Osteoblast (primary cell): ENCODE measurements at regions not wholly inside any gene's neighbourhood (a gene's known extent, or its start where the extent isn't known, plus 50 kb on each side); places are given as distances from the start of the nearest gene placed in this dataset.

Experiments used
- DNase-seq: peaks from one replicate; pipeline ENCODE4 v3.0.0; 2011; ENCODE audit warnings: low spot score, mixed read lengths; ENCODE audit not compliant: insufficient read length; ENCODE audit errors: missing footprints
- H2AFZ ChIP-seq: 2 replicates; pipeline ENCODE4 v1.6.0; 2011; ENCODE audit warnings: mild to moderate bottlenecking, low read length
- H3K27ac ChIP-seq: 2 replicates; pipeline ENCODE4 v1.5.1; 2011; ENCODE audit warnings: mild to moderate bottlenecking, low read depth, low read length, moderate library complexity
- H3K27me3 ChIP-seq: 2 replicates; pipeline ENCODE4 v1.6.0; 2012; ENCODE audit warnings: mild to moderate bottlenecking, control low read depth, inconsistent platforms, low read length, moderate library complexity; ENCODE audit not compliant: insufficient read depth
- H3K36me3 ChIP-seq: 2 replicates; pipeline ENCODE4 v1.5.1; 2011; ENCODE audit warnings: mild to moderate bottlenecking, low read length, control low read depth, moderate library complexity; ENCODE audit not compliant: insufficient read depth
- H3K4me1 ChIP-seq: 2 replicates; pipeline ENCODE4 v1.5.1; 2011; ENCODE audit warnings: mild to moderate bottlenecking, low read length, control low read depth, moderate library complexity; ENCODE audit not compliant: insufficient read depth
- H3K4me2 ChIP-seq: 2 replicates; pipeline ENCODE4 v1.6.0; 2011; ENCODE audit warnings: mild to moderate bottlenecking, low read length; ENCODE audit not compliant: insufficient read depth
- H3K4me3 ChIP-seq: fragments of 200-600 bp; sonication (generic); 3 replicates; pipeline ENCODE4 v1.5.1; 2012; ENCODE audit warnings: mild to moderate bottlenecking, low read length, inconsistent platforms; ENCODE audit not compliant: insufficient read depth
- H3K79me2 ChIP-seq: 2 replicates; pipeline ENCODE4 v1.6.0; 2012; ENCODE audit warnings: mild to moderate bottlenecking, low read length, control low read depth, inconsistent platforms; ENCODE audit not compliant: insufficient read depth
- H3K9me3 ChIP-seq: 2 replicates; pipeline ENCODE4 v1.5.1; 2011; ENCODE audit warnings: low read depth, low read length, control low read depth
- H4K20me1 ChIP-seq: 2 replicates; pipeline ENCODE4 v1.6.0; 2012; ENCODE audit warnings: mild to moderate bottlenecking, low read length, control low read depth; ENCODE audit not compliant: insufficient read depth
- TF ChIP-seq, protein P1 (sequence below): IDR thresholded peaks from 2 replicates; pipeline ENCODE4 v1.5.1; 2011; ENCODE audit warnings: mild to moderate bottlenecking, low read depth, low read length, moderate library complexity; ENCODE audit errors: extremely low read depth

DNA sequence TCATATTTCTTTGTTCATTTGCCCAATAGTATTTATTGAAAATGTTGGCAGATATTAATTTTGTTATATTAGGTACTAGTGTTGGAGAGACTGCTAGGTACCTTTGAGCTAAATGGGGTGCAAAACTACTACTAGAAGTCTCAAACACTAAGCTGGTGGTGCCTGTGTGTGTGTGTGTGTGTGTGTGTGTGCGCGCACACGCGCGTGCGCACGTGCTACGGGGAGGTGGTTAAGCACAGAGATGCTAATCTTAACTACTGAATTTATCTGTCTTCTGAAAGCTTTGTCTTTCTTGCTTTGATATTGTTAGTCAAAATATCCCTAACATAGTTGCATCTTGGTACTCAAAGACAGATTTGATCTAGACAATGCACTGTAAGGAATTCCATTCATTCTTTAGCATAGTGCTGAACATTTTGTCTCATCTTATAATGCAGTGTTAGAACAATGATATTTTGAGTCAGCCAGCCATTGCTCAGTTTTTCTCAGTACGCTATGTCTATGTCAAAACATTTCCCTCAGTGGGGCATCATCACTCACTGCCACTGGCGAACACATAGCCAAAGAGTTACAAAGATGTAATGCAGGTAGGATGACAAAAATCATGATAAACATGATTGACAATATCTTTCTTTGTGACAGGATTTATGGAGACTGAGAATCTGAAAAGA, 396.0 kb upstream of the RGPD4 start:
- Histone ChIP-seq H2AFZ (no peak overlapping the region), H3K36me3 (no peaks in the 10 kb centered on the region), H3K79me2 (no peaks in the 10 kb centered on the region)

DNA sequence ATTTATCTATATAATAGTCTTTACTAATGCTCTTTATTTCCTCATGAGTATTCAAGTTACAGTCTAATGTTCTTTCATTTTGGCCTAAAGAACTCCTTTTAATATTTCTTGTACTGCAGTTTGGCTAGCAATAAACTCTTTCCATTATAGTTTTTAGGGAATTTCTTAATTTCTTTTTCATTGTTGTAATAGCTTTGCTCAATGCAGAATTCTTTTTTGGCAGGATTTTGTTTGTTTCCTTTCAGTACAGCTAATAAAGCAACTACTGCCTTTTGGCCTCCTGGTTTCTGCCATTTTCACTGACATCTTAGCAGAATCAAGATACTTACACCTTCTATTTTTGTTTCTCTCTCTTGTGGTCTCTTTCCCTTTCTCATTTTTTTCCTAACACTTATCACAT, 390.4 kb upstream of the RGPD4 start:
- H2AFZ ChIP-seq, result no peak overlapping the region
- H3K4me3 ChIP-seq, result no peak overlapping the region
- no peaks in the 10 kb centered on the region for H3K27me3 ChIP-seq
- no peaks in the 10 kb centered on the region for H3K9me3 ChIP-seq
- no peak overlapping the region for H3K27ac ChIP-seq
- H3K4me2 ChIP-seq, result no peak overlapping the region
- no peaks in the 10 kb centered on the region for H3K4me1 ChIP-seq
- DNase-seq, result no peak
- no peaks in the 10 kb centered on the region for H4K20me1 ChIP-seq
- H3K36me3 ChIP-seq, result no peaks in the 10 kb centered on the region
- no peaks in the 10 kb centered on the region for H3K79me2 ChIP-seq
- TF ChIP-seq, protein P1, sequence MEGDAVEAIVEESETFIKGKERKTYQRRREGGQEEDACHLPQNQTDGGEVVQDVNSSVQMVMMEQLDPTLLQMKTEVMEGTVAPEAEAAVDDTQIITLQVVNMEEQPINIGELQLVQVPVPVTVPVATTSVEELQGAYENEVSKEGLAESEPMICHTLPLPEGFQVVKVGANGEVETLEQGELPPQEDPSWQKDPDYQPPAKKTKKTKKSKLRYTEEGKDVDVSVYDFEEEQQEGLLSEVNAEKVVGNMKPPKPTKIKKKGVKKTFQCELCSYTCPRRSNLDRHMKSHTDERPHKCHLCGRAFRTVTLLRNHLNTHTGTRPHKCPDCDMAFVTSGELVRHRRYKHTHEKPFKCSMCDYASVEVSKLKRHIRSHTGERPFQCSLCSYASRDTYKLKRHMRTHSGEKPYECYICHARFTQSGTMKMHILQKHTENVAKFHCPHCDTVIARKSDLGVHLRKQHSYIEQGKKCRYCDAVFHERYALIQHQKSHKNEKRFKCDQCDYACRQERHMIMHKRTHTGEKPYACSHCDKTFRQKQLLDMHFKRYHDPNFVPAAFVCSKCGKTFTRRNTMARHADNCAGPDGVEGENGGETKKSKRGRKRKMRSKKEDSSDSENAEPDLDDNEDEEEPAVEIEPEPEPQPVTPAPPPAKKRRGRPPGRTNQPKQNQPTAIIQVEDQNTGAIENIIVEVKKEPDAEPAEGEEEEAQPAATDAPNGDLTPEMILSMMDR, result no peak

More for the DNA sequence above, 396.0 kb upstream of the RGPD4 start:
- Histone ChIP-seq H3K27me3 (no peaks in the 10 kb centered on the region), H4K20me1 (no peaks in the 10 kb centered on the region), H3K27ac (no peak overlapping the region), H3K4me3 (no peak overlapping the region), H3K4me1 (no peaks in the 10 kb centered on the region), H3K4me2 (no peak overlapping the region), H3K9me3 (no peaks in the 10 kb centered on the region)
- TF ChIP-seq, protein P1, result no peak
- DNase-seq, result no peak

DNA sequence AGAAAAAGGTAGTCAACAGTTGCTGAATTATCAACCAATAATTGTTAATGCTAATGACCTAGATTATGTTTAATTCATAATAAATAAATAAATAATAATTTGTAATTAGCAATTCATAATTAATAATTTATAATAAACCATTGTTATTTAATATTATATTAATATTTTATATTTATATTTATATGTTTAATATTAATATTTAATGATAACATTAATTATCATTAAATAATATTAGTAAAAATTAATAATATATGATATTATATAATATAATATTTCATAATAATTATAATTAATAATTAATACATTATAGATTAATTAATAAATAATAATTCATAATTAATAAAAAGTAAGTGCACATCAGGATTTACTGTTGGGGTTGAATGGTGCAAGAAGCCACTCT, 389.4 kb upstream of the RGPD4 start:
- TF ChIP-seq, protein P1, result no peak
- Histone ChIP-seq H3K27me3 (no peaks in the 10 kb centered on the region), H3K9me3 (no peaks in the 10 kb centered on the region), H3K36me3 (no peaks in the 10 kb centered on the region), H3K4me2 (no peak overlapping the region), H3K4me3 (no peak overlapping the region), H2AFZ (no peak overlapping the region), H3K79me2 (no peaks in the 10 kb centered on the region), H3K27ac (no peak overlapping the region), H4K20me1 (no peaks in the 10 kb centered on the region), H3K4me1 (no peaks in the 10 kb centered on the region)
- DNase-seq, result no peak

DNA sequence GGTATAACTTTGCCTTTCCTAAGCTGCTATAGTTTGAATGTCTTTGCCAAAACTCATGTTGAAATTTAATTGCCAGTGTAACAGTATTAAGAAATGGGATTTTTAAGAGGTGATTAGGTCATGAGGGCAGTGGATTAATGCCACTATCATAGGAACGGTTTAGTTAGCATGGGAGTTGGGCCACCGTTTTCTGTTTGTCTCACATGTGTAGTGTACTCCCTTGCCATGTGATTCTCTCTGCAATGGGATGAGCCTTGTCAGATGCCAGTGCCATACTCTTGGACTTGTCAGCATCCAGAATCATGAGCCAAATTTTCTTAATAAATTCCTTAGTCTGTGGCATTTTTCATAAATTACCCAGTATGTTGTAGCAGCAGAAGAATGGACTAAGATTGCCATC, 388.9 kb upstream of the RGPD4 start:
- H2AFZ ChIP-seq, result no peak overlapping the region
- H3K27me3 ChIP-seq, result no peaks in the 10 kb centered on the region
- no peaks in the 10 kb centered on the region for H3K36me3 ChIP-seq
- H4K20me1 ChIP-seq, result no peaks in the 10 kb centered on the region
- no peak overlapping the region for H3K27ac ChIP-seq
- H3K4me1 ChIP-seq, result no peaks in the 10 kb centered on the region
- no peaks in the 10 kb centered on the region for H3K79me2 ChIP-seq
- no peak overlapping the region for H3K4me3 ChIP-seq
- no peaks in the 10 kb centered on the region for H3K9me3 ChIP-seq
- TF ChIP-seq, protein P1, result no peak
- DNase-seq, result no peak
- no peak overlapping the region for H3K4me2 ChIP-seq
